Tibial nerve (tissue), 4 donors: ENCODE measurements at regions not wholly inside any gene's neighbourhood (a gene's known extent, or its start where the extent isn't known, plus 50 kb on each side); places are given as distances from the start of the nearest gene placed in this dataset.

Experiments used
- DNase-seq, 2 donors: peaks; one replicate each; pipeline ENCODE4 v3.0.0-alpha.2; 2019; ENCODE audit warnings: low spot score in 2 of 2
- H3K27ac ChIP-seq, 4 donors: fragments of 200-600 bp; sonication (generic) in 3 of 4; one replicate each; pipeline ENCODE4 v1.5.1; 2017 to 2019; ENCODE audit warnings: mild to moderate bottlenecking in 1 of 4
- H3K27me3 ChIP-seq, 2 donors: fragments of 200-600 bp; sonication (generic) in 1 of 2; one replicate each; pipeline versions ENCODE4 v1.5.1 to v1.6.0; 2017 to 2019
- H3K36me3 ChIP-seq, 3 donors: fragments of 200-600 bp; sonication (generic); one replicate each; pipeline ENCODE4 v1.5.1; 2018 to 2019
- H3K4me1 ChIP-seq, 4 donors: fragments of 200-600 bp; sonication (generic) in 3 of 4; one replicate each; pipeline ENCODE4 v1.5.1; 2017 to 2019
- H3K4me3 ChIP-seq, 4 donors: fragments of 200-600 bp; sonication (generic) in 3 of 4; one replicate each; pipeline ENCODE4 v1.5.1; 2017 to 2019; ENCODE audit warnings: mild to moderate bottlenecking in 1 of 4, moderate library complexity in 1 of 4
- H3K9me3 ChIP-seq, 4 donors: fragments of 200-600 bp; sonication (generic) in 3 of 4; one replicate each; pipeline ENCODE4 v1.5.1; 2017 to 2019
- CTCF ChIP-seq, 5 experiments: fragments of 200-600 bp in 3 of 5; fragments of 450-650 bp in 2 of 5; sonication (generic) in 3 of 5; IDR thresholded peaks; one replicate each; pipeline ENCODE4 v1.5.1; 2016 to 2019; ENCODE audit warnings: antibody characterized with exemption in 5 of 5, mild to moderate bottlenecking in 3 of 5, moderate library complexity in 2 of 5
- EP300 ChIP-seq, 2 donors: sonication (generic); formaldehyde crosslinking; IDR thresholded peaks; one replicate each; pipeline ENCODE4 v1.6.1; 2017; ENCODE audit warnings: antibody characterized with exemption in 2 of 2, mild to moderate bottlenecking in 1 of 2
- POLR2A ChIP-seq, 2 donors: fragments of 450-650 bp; IDR thresholded peaks; one replicate each; pipeline ENCODE4 v1.6.1; 2017; ENCODE audit warnings: antibody characterized with exemption in 2 of 2, mild to moderate bottlenecking in 2 of 2, moderate library complexity in 2 of 2
- WGBS, 2 donors: methylation state at CpG; one replicate each; pipeline ENCODE4 v1.1.5; 2018; 5-methylcytosine and 5-hydroxymethylcytosine counted together

- 79 to 83% methylated on average over 24 to 42 of the region's 46 CpGs for WGBS, 2 donors
These were observed 69.6 kb upstream of the APOOL start for GRCh38 chrX:84933956-84934556.

More at GRCh38 chrX:84933956-84934556, 69.6 kb upstream of the APOOL start:
- no peak for TF ChIP-seq CTCF (IDR thresholded peaks at IDR 0.05)
- no peak for TF ChIP-seq EP300 (IDR thresholded peaks at IDR 0.05)
- TF ChIP-seq POLR2A (IDR thresholded peaks at IDR 0.05): no peak
- H3K27me3 ChIP-seq: no peaks in the 10 kb centered on the region
- no peak for DNase-seq
- no peaks in the 10 kb centered on the region for H3K4me1 ChIP-seq
- H3K4me3 ChIP-seq: no peak overlapping the region
- H3K9me3 ChIP-seq: no peaks in the 10 kb centered on the region
- no peaks in the 10 kb centered on the region for H3K36me3 ChIP-seq
- no peak overlapping the region for H3K27ac ChIP-seq
